OCI-LY1 (cell line): ENCODE measurements at regions not wholly inside any gene's neighbourhood (a gene's known extent, or its start where the extent isn't known, plus 50 kb on each side); places are given as distances from the start of the nearest gene placed in this dataset.

Source experiments
- CTCF ChIP-seq: fragments of 200-600 bp; sonication (generic), shearing (Covaris generic); IDR thresholded peaks from 2 replicates; pipeline ENCODE4 v1.5.1; 2017; ENCODE audit warnings: mild to moderate bottlenecking, antibody characterized with exemption, low read length, moderate library complexity, mixed read lengths
- EZH2 ChIP-seq: fragments of 200-600 bp; sonication (generic), shearing (Covaris generic); IDR thresholded peaks from 2 replicates; pipeline ENCODE4 v1.8.0; 2017; ENCODE audit warnings: borderline replicate concordance, mixed run types, mild to moderate bottlenecking, antibody characterized with exemption, low read length, moderate library complexity, mixed read lengths

- TF ChIP-seq CTCF (no peak), EZH2 (no peak)
These were observed 295.5 kb upstream of the ZNF337 start for GRCh38 chr20:25992146-25992545.
